Activated CD8-positive, alpha-beta memory T cell treated with anti-CD3 and anti-CD28 coated beads for 36 hours (primary cell): ENCODE measurements at regions not wholly inside any gene's neighbourhood (a gene's known extent, or its start where the extent isn't known, plus 50 kb on each side); places are given as distances from the start of the nearest gene placed in this dataset.

Experiments used
- CTCF ChIA-PET: fragments of 350-600 bp; sonication (Branson Sonifier 250); formaldehyde crosslinking; loops from one replicate; lab custom pipeline; 2021; ENCODE audit warnings: antibody characterized with exemption; lab: Charles Lee
- POLR2A ChIA-PET: fragments of 350-600 bp; sonication (Branson Sonifier 250); formaldehyde crosslinking; loops from one replicate; lab custom pipeline; 2021; ENCODE audit warnings: antibody characterized with exemption; lab: Charles Lee

DNA sequence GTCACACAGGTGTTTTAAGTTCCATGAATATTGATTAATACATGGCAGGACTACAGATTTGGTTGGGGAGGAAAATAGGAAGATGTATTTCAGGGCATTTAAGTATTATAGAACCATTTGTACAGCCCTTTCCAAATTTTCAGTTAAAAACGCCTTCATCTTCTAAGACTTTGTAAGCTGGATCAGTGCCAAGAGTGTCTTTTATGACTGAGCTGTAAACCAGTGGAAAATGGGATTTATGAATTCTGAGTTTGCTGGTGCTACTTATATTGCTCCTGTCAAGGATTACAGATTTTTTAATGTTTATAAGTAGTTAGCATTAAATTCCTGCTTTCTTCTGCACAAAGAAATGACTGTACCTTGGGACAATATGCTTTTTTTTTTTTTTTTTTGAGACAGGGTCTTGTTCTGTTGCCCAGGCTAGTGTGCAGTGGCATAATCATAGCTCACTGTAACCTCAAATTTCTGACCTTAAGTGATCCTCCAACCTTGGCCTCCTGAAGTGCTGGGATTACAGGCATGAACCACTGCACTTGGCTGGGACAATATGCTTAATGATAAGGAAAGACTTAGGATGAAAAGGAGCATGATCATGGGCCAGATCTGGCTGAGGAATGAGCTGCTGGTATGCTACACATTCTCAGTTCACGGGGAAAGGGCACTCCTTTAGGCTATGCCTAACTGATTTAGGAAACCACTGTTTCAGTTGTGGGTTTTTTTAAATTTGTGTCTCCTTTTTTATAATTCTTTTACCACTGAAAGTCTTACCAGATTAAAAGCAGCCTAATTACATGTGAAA is 113.6 kb upstream of the MTNR1B start:
- ChIA-PET POLR2A (no interaction called here), CTCF (no interaction called here)

DNA sequence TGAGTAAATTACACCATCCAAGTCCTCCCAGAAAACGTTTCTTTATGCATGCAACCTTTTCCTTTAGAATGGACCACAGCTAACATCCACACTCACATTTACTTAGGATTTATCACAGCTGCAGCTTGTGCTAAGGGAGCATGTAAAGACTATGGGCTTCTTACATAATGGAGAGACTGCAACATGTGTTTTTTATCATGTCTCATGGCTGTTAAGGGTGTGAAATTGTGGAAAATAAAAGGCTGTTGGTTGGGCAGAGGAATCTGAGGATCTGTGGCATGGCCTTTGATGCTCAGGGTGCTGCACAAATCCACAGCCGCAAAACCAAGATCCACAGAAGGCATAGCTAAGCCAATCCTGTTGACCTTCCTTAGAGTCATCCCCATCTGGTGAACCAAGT is 112.0 kb upstream of the MTNR1B start:
- ChIA-PET POLR2A (no interaction called here), CTCF (no interaction called here)

DNA sequence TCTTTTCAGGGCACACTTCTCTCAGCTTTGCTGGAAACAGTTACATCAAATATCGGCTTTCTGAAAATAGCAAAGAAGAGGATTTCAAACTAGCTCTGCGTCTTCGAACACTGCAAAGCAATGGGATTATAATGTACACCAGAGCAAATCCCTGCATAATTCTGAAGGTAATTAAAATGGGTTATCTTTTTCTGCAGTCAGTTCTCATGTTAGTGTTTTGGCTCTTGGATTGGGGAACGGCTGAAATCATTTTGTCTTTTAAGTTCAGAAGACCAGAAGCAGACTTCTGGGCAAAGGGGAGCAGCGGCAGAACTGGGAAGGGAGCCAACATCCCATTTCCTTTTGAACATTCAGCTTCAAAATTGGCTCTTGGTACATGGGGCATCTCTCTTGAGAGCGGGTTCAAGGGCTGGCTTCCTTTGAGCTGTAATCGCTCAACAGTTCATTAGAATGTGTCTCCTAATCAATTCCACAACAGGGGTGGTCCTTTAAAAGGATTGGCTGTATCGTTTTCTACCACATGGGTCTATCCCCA is 110.2 kb upstream of the MTNR1B start:
- ChIA-PET CTCF (no interaction called here), POLR2A (no interaction called here)

DNA sequence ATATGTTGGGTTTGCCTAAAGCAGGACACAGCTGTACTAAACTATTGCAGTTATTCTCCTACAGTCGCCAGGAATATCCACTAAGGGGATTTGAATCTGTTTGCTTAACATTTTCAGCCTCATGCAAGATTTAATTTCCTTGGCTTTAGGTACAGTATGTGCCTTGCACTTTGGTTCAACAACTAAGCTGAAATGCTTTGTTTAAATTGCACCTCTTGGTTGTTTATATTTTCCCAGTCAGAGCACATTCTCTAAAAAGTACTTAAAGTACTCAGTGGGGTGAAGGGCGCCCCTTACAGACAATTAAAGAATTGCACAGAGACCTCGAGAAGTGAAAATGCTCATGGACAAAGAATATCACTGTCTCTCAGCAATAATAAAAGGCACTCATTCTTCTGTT is 107.8 kb upstream of the MTNR1B start:
- ChIA-PET CTCF (no interaction called here), POLR2A (no interaction called here)

DNA sequence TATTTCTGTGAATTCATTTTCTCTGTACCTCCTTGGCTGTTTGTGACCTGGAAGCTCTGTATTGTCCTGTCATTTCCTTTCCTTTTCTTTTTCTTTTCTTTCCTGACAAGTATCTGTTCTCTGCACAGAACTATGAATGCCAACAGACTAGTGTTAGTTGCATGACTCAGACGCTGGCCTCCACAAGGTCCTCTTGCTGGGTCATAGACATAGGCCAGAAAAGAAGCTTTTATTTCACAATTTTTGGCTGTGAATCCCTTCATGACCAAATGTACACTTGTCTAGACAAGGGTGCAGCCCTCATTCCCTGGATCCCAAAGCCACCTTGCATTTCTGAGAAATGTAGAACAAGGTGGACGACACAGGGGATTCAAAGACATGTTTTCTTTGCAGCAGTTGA is 104.1 kb upstream of the MTNR1B start:
- ChIA-PET POLR2A (no interaction called here), CTCF (no interaction called here)

DNA sequence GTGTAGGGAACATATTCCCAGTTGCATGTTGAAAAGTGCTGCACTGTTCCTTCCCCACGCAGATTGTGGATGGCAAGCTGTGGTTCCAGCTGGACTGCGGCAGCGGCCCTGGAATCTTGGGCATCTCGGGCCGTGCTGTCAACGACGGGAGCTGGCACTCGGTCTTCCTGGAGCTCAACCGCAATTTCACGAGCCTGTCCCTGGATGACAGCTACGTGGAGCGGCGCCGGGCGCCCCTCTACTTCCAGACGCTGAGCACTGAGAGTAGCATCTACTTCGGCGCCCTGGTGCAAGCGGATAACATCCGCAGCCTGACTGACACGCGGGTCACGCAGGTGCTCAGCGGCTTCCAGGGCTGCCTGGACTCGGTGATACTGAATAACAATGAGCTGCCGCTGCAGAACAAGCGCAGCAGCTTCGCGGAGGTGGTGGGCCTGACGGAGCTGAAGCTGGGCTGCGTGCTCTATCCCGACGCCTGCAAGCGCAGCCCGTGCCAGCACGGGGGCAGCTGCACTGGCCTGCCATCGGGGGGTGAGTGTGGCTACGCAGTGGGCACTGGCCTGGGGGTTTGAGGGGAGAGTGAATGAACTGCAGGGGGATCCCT is 102.7 kb upstream of the MTNR1B start:
- ChIA-PET POLR2A (no interaction called here), CTCF (interaction anchor here (0.7 kb wide), 1 partner anchor 19 kb away, joined by 3 read pairs; no protein-coding TSS in a partner anchor)

DNA sequence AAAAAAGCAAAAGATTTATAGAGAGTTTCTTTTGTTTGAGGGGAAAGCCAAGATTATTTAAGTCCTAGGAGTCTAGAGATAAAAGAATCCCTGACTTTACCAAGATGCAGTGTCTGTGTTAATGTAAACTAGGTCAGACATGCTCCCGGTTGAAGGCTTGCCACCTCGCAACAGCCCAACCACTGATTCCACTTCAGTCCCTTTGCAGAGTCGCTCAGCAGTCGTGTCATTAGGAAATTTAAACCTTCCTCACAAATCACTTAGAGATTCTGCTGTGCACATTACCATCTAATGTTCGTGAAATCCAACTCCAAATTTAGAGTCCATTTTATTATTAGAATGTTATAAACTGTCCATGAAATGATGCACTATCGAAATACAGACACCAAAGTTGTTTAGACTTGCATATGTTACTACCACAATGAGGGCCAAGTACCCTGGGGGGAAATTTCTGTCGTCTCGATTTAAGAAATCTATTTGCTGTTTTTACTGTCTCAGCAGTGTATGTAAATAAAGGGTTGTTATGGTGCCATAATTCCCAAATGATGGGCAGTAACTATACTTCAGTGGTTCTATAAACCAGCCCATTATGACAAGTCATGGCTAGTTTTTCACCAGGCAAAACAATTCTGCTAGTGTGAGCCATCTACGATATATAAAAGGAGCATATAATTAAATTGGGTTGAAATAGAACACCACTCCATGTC is 101.4 kb upstream of the MTNR1B start:
- ChIA-PET CTCF (no interaction called here), POLR2A (no interaction called here)

DNA sequence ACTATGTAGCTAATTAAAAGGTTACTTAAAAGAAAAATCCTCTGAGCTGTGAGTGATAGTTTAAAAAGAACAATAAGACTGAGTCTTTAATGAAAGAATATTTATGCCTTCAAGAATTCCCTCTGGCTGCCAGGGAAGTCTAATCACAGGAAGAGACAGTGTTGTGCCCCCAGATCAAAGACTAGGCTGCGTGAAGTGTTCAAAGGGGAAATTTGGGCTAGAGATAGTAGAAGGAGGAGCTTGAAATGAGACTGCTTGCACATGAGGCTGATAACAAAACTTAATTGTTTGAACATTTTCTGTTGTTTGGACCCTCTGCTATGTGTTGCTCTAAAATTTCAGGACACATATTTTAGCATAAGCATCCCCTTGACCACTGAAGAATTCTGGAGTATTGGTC is 99.7 kb upstream of the MTNR1B start:
- ChIA-PET CTCF (no interaction called here), POLR2A (no interaction called here)

DNA sequence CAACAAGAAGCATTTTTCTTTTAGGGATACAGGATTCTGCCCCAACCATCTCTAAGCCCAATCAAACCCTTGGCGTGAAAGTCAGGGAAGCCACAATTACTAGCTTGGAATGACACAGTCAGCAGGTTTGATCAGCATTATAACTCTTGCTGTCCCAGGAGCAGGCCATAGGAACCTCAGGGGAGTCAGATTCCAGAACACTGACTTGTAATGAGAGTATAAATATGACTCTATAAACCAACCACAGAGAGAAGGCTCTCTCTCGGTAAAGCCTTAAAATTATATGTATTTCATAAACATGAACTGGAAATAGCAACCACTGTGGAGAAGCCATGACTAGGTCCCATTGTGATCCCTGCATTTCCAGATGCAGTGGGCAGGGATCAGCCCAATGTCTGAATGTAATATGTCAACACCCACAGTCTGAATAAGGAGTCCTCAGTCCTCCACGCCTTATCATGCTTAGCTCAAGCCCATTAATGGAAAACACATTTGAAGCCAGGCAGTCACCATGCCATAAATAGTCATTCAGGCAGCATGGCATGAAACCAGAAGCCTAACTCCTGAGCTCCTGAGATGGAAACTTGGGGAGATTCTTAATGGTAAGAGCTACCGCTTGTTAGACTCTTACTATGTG is 99.1 kb upstream of the MTNR1B start:
- ChIA-PET POLR2A (no interaction called here), CTCF (no interaction called here)

DNA sequence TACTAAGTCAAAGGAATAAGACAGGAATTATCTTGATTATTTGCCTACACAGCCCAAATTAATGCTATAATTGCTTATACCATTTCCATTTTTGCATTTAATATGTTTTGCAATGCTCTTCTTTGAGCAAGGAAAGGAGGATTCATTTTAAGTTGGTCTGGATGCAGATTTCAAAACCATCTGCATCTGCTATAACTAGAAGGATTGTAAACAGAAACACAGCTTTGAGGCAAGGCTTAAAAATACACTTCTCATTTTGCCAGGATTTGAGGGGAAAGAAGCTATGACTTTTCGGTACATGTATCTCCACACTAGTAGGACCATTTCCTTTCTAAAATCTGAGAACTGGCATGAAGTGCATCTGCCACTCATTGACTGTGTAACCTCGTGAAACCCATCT is 95.9 kb upstream of the MTNR1B start:
- ChIA-PET CTCF (no interaction called here), POLR2A (no interaction called here)

DNA sequence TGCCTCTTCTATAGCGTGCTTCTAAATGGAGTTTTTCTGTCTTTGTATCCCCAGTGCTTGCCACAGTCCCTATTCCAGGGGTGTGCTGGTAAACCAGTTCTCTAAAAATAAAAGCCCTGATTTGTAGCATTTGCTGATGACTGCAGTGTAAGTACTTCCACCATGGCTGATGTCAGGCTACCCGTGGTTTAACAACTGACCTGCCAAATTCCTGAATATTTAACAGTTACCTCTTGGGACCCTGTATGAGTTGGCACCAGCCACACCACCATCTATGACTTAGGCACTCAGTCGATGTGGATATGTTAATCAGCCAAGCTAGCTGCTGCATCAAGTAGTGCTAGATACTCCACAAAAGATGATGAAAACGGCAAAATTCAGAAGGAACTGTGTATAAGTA is 94.0 kb upstream of the MTNR1B start:
- POLR2A ChIA-PET, result no interaction called here
- CTCF ChIA-PET, result no interaction called here

DNA sequence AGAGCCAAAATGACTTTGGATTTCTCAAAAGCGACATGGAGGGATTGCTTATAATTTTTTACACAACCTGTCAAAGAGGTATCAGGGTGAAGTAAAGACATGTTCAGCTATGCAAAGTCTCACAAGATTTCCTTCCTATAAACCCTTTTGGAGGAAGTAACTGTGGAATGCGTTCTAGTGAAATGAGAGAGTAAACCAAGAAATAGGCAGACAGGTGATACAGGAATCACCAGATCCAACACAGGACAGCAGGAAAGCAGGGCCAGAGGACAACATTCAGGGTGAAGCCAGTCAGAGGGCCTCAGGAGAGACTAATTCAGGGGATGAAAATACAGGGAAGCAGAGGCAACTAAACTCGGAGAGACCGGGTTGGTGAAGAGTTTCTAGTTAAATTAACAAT is 90.4 kb upstream of the MTNR1B start:
- ChIA-PET POLR2A (no interaction called here), CTCF (no interaction called here)

DNA sequence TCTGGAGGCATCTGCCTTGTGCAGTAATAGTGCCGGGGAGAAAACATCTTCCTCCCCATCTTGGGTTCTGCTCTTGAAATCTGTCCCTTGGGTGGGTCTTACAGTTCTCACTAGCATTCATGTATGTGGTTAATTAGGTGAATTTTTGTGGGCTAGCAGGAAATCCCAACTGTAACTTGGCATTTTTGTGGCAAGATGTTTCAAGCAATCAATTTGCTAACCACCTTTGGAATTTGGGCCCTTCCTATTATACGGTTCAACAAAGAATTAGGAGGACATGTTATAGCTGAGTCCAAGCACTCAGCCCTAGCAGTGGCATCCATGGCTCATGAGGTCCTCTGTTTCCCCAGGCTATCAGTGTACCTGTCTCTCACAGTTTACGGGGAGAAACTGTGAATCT is 89.1 kb upstream of the MTNR1B start:
- ChIA-PET POLR2A (no interaction called here), CTCF (no interaction called here)

DNA sequence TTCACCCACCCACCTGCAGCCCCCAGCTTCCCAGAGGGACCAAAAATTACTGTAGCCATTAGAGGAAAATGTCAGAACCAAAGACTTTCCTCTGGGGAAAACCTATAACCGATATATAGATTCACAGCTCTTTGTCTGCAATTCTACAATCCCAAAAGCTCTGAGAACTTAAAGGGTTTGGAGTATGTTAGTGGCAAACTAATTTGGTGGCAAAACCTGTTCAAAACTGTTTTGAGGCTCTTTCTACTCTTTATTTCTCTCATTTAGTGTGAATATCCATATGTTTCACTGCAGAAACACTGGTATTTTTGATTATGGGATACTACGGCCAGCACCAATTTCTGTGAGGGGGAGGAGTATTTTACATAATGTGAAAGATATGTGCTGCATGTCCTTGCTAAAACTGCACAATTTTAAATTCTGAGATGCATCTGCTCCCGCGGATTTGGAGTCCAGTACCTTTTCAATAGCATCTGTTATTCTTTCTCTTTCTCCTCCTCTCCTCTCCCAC is 87.5 kb upstream of the MTNR1B start:
- CTCF ChIA-PET, result no interaction called here
- POLR2A ChIA-PET, result no interaction called here

DNA sequence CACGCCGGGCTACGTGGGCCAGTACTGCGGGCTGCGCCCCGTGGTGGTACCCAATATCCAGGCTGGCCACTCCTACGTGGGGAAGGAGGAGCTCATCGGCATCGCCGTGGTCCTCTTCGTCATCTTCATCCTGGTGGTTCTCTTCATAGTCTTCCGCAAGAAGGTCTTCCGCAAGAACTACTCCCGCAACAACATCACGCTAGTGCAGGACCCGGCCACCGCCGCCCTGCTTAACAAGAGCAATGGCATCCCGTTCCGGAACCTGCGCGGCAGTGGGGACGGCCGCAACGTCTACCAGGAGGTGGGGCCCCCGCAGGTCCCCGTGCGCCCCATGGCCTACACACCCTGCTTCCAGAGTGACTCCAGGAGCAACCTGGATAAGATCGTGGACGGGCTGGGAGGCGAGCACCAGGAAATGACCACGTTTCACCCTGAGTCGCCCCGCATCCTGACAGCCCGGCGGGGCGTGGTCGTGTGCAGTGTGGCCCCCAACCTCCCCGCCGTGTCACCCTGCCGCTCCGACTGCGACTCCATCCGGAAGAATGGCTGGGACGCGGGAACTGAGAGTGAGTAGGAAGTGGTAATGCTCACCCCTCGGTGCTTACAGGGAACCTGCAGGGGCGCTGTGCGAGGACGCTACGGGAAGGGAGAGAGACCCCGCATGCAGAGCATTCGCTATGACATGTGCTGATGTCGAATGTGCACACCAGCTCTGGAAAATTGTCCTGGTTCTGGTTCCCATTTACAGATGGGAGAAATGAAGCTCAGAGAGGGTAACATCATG is 86.4 kb upstream of the MTNR1B start:
- POLR2A ChIA-PET, result no interaction called here
- CTCF ChIA-PET, result no interaction called here

DNA sequence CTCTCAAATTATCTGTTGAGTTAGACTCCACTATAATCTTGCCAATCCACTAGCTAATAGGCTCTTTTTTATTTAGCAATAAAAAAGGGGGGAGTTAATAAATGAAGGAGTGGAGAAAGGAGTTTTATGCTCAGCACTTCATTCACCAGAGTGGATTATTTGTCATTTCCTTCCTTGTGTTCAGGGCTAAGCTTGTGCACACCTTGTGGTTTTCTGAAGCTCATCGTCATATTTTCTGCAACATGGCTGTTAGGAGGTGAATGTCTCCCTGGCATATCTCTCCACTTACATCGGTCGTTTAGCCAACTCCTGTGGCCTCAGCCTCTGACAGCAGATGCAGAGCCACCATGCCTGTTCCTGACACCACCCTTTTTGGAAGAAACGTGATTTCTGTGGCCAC is 83.9 kb upstream of the MTNR1B start:
- ChIA-PET CTCF (interaction anchor here (0.5 kb wide), 1 partner anchor 18 kb away, joined by 3 read pairs; no protein-coding TSS in a partner anchor), POLR2A (no interaction called here)

DNA sequence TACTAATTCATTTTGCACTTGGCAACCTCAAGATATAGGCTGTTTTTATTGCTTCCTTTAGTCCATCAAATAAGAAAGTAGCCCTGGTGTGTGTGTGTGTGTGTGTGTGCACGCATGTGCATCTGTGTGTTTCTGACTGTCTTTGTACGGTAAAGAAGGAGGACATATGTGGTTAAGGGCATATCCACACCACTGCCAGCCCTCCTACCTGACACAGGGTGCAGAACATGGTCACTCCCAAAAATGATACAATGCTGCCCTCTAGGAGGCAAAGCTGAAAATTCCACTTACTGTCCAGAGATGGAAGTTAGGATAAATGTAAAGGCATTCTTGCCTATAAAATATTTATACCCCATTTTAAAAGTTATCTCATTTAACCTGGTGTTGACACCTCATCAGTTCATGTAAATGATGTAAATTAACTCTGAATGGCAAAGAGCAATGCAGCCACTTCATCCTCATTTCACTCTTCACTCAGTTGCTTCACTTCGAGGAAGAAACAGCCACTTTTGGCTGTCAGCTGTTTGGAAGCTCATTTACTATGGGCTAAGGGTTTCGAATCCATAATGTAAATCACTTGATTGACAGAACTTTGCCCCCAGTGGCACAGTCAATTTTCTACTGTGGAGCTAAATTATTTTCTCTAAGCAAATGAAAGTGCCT is 83.1 kb upstream of the MTNR1B start:
- CTCF ChIA-PET, result no interaction called here
- POLR2A ChIA-PET, result no interaction called here

DNA sequence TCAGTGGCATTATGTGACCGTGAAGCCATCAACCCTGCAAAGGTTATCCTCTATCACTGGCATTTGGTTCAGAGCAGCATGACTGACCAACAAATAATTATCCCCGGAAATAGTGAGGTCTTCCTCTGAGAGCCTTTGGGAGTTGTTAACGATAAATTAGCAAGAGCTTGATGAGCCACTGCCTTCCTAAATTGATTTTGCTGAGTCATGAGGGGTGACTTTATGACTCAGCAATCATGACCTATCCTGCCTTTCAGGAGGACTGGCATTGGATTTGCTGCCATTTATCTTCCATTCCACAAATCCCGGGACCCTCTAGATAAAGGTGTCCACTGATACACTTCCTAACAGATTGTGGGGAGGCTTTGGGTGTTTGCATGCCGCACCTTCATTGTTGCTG is 80.8 kb upstream of the MTNR1B start:
- ChIA-PET POLR2A (no interaction called here), CTCF (no interaction called here)

DNA sequence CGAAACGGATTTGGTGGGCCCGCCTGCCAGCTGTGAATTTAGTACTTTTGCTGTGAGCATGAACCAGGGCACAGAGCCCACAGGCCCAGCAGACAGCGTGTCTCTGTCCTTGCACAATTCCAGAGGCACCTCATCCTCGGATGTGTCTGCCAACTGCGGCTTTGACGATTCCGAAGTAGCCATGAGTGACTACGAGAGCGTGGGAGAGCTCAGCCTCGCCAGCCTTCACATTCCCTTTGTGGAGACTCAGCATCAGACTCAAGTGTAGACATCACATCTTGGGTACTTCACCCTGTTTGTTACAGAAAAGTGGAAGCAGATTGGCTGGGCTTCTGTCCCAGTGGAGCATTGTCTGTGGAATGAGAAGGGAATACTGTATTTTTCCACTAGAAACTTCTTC is 78.6 kb upstream of the MTNR1B start:
- CTCF ChIA-PET, result no interaction called here

More for the DNA sequence above, 78.6 kb upstream of the MTNR1B start:
- POLR2A ChIA-PET, result no interaction called here
